ENCODE measurements at regions not wholly inside any gene's neighbourhood (a gene's known extent, or its start where the extent isn't known, plus 50 kb on each side); places are given as distances from the start of the nearest gene placed in this dataset.

DNA sequence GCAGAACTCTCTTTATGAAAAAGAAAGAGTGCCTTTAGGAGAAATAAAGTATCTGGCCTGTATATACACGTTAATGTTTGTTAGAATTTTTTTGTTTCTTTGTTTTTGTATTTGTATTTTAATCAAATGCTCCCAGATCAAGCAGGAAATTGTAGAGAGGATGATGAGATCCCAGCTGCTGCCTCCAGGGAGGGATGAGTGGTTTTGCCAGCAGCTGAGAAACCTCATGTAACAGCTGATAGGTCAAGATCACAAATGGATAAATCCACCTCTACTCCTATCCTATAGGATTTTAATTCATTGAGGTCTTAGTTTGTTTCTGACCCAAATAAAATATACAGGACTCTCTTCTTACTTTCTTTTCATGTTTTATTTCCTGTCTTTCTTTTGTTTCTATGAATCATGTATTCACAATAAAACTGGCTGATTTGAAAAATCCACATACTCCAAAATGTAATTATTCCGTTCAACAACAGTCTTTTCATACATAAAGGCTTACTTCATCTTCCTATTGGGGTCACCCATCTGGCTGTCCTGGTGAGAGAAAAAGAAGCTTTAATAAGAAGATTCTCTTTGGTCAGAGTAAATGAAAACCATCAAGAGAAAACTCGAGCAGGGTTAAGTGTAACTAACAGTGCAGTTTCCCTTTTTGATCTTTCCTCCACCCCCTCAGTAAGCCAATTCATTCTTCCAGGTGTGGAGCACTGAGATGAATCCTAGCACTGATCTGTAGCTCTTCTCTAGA, 129.3 kb upstream of the PLPPR5 start:
- Histone ChIP-seq H3K4me3 (ENCODE audit: insufficient read depth, low read depth, low read length) (no peak overlapping the region), H3K27me3 (ENCODE audit: control insufficient read depth, insufficient read depth, low read length) (no peaks in the 10 kb centered on the region), H3K36me3 (replicated peaks; ENCODE audit: control insufficient read depth, insufficient read depth, low read length) (no peaks in the 10 kb centered on the region)
- DNase-seq: no peak

DNA sequence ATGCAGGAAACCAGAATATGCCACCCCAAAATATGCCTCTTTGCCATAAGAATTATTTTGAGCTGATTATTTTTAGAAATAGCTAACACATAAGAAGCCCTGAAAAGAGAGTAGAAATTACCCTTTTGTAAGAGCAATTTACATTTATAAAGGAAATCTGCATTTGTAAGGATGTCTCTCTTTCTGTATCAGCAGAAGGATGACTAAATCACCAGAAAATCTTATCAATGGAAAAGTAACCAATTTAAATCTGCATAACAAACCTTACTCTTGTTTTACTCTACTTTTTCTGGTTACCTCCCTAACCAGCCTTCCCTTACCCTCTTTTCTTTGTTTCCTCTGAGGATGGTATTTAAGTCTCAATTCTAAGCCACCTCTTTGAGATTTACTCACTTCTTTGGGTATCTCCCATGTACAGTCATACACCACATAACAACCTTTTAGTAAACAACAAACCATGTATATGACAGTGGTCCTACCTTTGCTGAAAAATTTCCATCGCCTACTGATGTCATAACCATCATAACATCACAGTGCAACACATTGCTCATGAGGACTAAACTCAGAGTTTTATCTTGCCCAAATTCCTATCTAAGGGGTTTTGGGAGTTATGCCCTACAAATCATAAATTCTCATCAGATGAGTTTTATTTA, 126.6 kb upstream of the PLPPR4 start:
- H3K4me3 ChIP-seq (ENCODE audit: insufficient read depth, low read depth, low read length): no peak overlapping the region
- H3K36me3 ChIP-seq (replicated peaks; ENCODE audit: control insufficient read depth, insufficient read depth, low read length): no peaks in the 10 kb centered on the region
- no peaks in the 10 kb centered on the region for H3K27me3 ChIP-seq (ENCODE audit: control insufficient read depth, insufficient read depth, low read length)
- DNase-seq: peak; percentile 7

DNA sequence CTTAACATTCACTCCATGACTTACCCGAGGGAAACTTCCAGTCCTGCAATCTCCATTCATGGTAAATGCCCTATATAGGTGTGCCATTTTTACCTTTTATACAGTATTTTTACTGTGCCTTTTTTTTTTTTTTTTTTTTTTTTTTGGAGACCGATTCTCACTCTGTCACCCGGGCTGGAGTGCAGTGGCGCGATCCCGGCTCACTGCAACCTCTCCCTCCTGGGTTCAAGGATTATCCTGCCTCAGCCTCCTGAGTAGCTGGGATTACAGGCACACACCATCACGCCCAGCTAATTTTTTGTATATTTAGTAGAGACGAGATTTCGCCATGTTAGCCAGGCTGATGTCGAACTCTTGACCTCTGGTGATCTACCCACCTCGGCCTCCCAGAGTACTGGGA, 124.4 kb upstream of the PLPPR4 start:
- DNase-seq: no peak
- Histone ChIP-seq H3K4me3 (ENCODE audit: insufficient read depth, low read depth, low read length) (no peak overlapping the region), H3K27me3 (ENCODE audit: control insufficient read depth, insufficient read depth, low read length) (no peaks in the 10 kb centered on the region), H3K36me3 (replicated peaks; ENCODE audit: control insufficient read depth, insufficient read depth, low read length) (no peaks in the 10 kb centered on the region)

DNA sequence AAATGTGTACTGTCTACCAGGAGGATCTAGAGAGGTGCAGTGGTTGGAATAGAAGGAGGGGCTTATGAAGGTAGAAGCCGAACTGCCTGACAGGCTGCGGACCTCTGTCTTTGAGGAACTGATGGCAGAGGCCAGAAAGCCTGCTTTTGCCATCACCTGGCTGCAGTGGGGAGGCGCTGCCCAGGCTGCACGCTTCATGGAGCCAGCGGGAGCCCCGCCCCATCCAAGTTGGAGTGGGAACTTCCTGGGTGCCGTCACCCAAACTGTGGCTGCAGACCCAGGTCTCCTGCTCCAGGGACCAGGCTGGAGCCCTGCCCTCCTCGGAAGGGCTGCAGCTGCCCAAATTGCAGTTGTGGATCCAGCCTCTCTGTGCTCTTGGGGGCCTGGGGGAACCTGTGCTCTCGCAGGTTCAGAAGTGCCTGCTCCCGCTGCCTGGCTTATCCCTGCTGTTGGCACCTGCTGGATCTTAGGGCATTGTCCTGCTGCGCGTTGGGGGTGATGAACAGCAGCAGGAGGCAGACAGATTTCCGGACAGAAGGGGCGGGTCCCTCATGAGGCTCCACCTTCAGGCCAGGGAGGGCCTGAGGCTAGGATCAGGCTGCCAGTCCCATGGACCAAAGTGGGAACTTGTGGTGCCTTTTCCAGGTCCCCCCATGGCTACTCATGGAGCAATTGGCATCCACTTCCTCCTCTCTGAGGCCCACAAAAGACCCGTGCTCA, 118.0 kb upstream of the PLPPR4 start:
- peak; percentile 4 for DNase-seq
- no peaks in the 10 kb centered on the region for H3K27me3 ChIP-seq (ENCODE audit: control insufficient read depth, insufficient read depth, low read length)
- no peaks in the 10 kb centered on the region for H3K36me3 ChIP-seq (replicated peaks; ENCODE audit: control insufficient read depth, insufficient read depth, low read length)
- H3K4me3 ChIP-seq (ENCODE audit: insufficient read depth, low read depth, low read length): no peak overlapping the region

DNA sequence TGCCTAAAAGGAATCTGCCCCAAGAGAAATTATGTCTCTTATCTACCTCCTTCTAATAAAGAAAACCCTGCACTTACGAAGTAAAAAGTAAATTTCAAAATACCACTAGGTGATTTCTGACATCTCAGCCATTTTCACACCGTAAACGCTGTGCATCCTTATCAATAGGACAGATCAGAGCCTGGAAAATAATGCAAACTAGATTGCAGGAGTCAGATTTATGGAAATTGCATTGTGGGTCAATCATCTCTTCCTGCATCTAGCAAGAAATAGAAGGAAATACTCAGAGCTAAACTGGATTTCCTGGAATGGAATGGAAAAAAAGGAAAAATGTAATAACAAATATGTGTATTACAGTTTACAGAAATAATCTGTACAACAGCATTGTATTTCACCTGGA, 114.3 kb upstream of the PLPPR4 start:
- Histone ChIP-seq H3K36me3 (replicated peaks; ENCODE audit: control insufficient read depth, insufficient read depth, low read length) (no peaks in the 10 kb centered on the region), H3K4me3 (ENCODE audit: insufficient read depth, low read depth, low read length) (no peak overlapping the region), H3K27me3 (ENCODE audit: control insufficient read depth, insufficient read depth, low read length) (no peaks in the 10 kb centered on the region)
- DNase-seq: no peak

DNA sequence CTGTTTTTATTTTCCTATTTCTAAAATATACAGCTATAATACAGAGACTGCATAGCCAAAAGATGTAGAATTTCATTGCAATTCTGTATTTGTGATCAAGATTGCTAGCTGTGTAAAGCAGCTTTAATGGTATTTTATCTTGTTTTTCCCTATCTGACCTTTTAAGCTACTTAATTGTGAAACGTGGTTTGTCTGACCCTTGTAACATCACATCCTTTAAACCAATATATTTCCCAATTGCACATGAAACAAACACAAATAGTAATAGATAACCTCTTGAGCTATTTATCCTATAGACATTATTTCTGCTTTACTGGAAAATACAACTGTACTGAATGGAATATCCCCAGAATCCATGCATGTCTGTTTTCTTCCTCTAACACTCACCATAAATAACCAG, 112.2 kb upstream of the PLPPR4 start:
- DNase-seq: no peak
- Histone ChIP-seq H3K4me3 (ENCODE audit: insufficient read depth, low read depth, low read length) (no peak overlapping the region), H3K36me3 (replicated peaks; ENCODE audit: control insufficient read depth, insufficient read depth, low read length) (no peaks in the 10 kb centered on the region), H3K27me3 (ENCODE audit: control insufficient read depth, insufficient read depth, low read length) (no peaks in the 10 kb centered on the region)

DNA sequence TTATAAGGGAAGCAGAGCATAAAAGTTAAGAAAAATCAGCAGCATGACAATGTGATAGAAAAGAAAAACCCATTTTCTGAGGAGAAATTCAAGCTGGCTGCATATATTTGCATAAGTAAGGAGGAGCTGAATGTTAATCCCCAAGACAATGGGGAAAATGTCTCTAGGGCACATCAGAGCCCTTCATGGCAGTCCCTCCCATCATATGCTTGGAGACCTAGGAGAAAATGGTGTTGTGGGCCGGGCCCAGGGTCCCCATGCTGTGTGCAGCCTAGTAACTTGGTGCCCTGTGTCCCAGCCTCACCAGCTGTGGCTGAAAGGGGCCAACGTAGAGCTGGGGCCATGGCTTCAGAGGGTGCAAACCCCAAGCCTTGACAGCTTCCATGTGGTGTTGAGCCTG, 100.6 kb upstream of the PLPPR4 start:
- DNase-seq: no peak
- H3K36me3 ChIP-seq (replicated peaks; ENCODE audit: control insufficient read depth, insufficient read depth, low read length): no peaks in the 10 kb centered on the region
- no peak overlapping the region for H3K4me3 ChIP-seq (ENCODE audit: insufficient read depth, low read depth, low read length)
- H3K27me3 ChIP-seq (ENCODE audit: control insufficient read depth, insufficient read depth, low read length): no peaks in the 10 kb centered on the region

DNA sequence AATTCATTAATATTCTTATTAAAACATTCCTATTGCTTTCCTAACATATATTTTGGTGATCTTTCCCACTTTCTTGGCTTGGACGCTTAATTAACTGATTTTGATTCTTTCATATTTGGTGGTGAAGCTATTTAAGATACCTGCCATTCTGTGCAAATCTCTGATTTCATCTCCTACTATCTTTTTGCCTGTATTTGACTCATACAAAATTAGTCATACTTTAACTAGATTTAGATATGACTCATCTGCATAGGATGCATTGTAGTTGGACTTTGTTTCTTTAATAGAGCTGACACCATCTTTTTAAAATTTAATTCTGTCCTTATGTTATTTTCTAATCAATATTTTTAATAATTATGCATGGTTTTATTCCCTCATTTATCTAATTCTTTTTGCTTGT, 93.8 kb upstream of the PLPPR4 start:
- DNase-seq: no peak
- H3K27me3 ChIP-seq (ENCODE audit: control insufficient read depth, insufficient read depth, low read length): no peaks in the 10 kb centered on the region

DNA sequence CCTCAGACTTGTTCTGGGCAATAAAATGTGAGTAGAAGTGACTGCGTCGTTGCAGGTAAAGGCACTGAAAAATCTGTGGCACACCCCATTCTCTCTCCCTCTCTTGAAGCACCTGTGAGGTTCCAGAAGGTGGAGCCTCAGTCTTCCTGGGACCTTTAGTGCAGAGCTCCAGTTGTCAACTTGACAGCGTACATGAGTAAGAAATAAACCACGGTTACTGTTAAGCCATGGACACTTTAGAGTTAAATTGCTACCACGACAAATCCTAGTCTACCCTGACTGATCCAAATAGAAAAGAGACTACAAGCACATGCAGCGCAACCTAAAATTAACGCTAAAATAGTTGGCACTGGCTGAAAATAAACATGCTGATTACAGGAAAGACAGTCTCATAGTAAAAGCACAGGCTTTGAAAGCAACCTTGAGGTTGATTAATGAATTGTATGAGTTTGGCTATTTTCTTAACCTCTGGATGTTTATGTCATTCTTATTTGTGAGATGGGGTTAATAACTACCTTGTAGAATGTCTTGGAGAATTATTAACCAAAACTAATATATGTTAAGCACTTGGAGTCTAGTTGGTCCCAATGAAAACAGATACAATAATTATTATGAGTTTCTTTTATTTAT, 93.0 kb upstream of the PLPPR4 start:
- Histone ChIP-seq H3K4me3 (ENCODE audit: insufficient read depth, low read depth, low read length) (no peak overlapping the region), H3K27me3 (ENCODE audit: control insufficient read depth, insufficient read depth, low read length) (no peaks in the 10 kb centered on the region), H3K36me3 (replicated peaks; ENCODE audit: control insufficient read depth, insufficient read depth, low read length) (no peaks in the 10 kb centered on the region)
- peak; percentile 12 for DNase-seq

More for the DNA sequence above, 93.8 kb upstream of the PLPPR4 start:
- H3K36me3 ChIP-seq (replicated peaks; ENCODE audit: control insufficient read depth, insufficient read depth, low read length): no peaks in the 10 kb centered on the region
- no peak overlapping the region for H3K4me3 ChIP-seq (ENCODE audit: insufficient read depth, low read depth, low read length)

DNA sequence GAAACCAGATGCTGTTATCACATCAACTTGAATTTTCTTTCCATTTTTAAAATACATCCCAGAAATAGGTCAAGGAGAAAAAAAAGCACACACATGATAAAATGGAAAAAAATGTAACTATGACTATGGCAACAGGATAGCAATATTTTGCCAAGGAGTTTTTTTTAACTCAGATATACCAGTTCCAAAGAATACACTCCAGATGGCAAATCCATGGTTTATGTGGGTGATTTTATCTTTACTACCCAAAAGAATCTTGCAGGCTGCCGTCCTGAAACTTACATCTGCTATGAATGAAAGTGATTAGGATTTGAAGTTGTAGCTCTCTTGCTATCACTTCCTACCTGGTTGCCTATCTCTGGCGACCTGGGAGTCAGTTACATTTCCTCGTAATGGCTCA, 91.0 kb upstream of the PLPPR4 start:
- H3K36me3 ChIP-seq (replicated peaks; ENCODE audit: control insufficient read depth, insufficient read depth, low read length): no peaks in the 10 kb centered on the region
- no peak overlapping the region for H3K4me3 ChIP-seq (ENCODE audit: insufficient read depth, low read depth, low read length)
- DNase-seq: no peak
- no peaks in the 10 kb centered on the region for H3K27me3 ChIP-seq (ENCODE audit: control insufficient read depth, insufficient read depth, low read length)

DNA sequence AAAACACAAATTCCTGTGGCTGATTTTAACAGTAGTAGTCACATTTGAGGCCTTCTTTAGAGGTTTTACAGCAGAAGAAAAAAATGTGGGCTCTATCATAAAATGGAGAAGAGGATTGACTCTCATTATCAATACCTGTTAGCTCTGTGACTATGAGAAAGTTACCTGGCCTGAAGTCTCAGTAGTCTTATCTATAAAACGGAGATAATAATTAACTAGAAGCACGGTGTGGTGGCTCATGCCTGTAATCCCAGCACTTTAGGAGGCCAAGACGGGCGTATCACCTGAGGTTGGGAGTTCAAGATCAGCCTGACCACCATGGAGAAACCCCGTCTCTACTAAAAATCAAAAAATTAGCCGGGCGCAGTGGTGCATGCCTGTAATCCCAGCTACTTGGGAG, 90.4 kb upstream of the PLPPR4 start:
- Histone ChIP-seq H3K4me3 (ENCODE audit: insufficient read depth, low read depth, low read length) (no peak overlapping the region), H3K27me3 (ENCODE audit: control insufficient read depth, insufficient read depth, low read length) (no peaks in the 10 kb centered on the region), H3K36me3 (replicated peaks; ENCODE audit: control insufficient read depth, insufficient read depth, low read length) (no peaks in the 10 kb centered on the region)
- DNase-seq: no peak

DNA sequence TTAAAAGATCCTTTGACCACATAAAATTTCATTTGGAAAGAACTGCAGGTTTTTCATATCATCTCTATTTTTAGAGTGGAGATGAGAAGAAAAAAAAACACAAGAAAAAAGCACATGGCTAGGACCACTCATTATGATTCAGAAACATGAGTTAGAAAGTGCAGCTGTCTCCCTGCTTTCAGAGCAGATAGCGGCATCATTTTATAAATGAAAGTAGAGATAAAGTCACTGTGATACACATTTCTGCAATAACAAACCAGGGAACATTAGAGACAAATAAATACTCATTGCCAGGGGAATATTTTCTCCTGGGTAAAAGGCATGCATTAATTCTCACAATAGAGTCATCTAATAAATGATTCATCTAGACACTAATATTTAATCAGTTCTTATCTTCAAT, 87.5 kb upstream of the PLPPR4 start:
- no peak for DNase-seq
- H3K36me3 ChIP-seq (replicated peaks; ENCODE audit: control insufficient read depth, insufficient read depth, low read length): no peaks in the 10 kb centered on the region
- H3K27me3 ChIP-seq (ENCODE audit: control insufficient read depth, insufficient read depth, low read length): no peaks in the 10 kb centered on the region
- H3K4me3 ChIP-seq (ENCODE audit: insufficient read depth, low read depth, low read length): no peak overlapping the region

DNA sequence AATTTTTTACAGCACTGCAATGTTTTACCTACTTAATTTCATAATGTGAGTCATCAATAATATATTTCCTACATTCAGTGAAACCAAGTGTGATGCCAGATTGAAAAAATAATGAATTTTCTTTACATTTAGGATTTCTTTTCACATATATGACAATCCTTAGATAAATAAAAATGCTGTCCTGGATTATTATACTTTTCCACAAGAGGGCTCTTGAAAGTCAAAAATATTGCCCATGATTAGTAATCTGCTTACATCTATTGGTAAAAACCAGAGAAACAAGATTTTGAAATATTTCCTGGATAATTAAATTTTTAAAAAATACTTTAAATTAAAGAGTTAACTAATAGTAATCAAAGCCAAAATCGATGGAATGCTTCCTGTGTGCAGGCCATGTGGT, 86.8 kb upstream of the PLPPR4 start:
- H3K4me3 ChIP-seq (ENCODE audit: insufficient read depth, low read depth, low read length): no peak overlapping the region
- H3K36me3 ChIP-seq (replicated peaks; ENCODE audit: control insufficient read depth, insufficient read depth, low read length): no peaks in the 10 kb centered on the region
- no peak for DNase-seq
- no peaks in the 10 kb centered on the region for H3K27me3 ChIP-seq (ENCODE audit: control insufficient read depth, insufficient read depth, low read length)

DNA sequence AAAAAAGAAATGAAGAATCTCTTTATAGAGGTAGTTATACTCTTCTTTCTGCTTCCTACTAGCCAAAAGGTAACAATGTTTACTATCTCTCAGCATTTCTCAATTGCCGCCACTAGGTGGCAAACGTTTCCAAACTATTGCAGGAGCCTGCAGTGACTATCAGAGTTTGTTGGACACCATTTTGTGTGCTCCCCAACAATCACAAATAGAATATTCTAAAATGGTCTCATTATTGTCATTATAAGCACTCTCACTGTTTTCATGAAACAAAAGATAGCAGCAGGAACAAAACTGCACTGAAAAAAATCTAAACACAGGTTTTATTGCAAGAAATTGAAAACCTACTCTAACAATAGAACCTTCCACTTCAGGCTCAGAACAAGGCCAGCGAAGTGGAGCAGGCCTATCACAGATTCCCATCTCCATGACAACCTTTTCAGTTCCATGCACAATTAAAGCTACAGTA, 83.9 kb upstream of the PLPPR4 start:
- Histone ChIP-seq H3K36me3 (replicated peaks; ENCODE audit: control insufficient read depth, insufficient read depth, low read length) (no peaks in the 10 kb centered on the region), H3K4me3 (ENCODE audit: insufficient read depth, low read depth, low read length) (no peak overlapping the region), H3K27me3 (ENCODE audit: control insufficient read depth, insufficient read depth, low read length) (no peaks in the 10 kb centered on the region)
- DNase-seq: peak; percentile 8

DNA sequence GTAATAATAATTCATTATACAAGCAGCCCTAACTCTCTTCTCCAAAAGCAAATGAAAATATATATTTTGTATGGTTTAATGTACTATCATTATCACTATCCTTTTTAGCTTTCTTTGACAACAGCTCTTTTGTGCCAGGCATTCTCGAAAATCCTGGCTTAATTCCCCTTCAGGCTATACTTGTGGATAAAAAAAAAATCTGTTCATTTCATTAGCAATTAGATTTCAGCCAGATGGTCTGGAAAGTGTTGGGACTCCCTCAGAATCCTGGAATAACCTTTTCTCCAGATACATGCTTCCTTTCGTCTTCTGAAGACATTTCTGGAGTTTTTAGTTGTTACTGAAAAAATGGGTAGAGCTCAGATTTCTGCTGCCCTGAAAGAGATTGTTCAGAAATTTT, 83.4 kb upstream of the PLPPR4 start:
- Histone ChIP-seq H3K36me3 (replicated peaks; ENCODE audit: control insufficient read depth, insufficient read depth, low read length) (no peaks in the 10 kb centered on the region), H3K27me3 (ENCODE audit: control insufficient read depth, insufficient read depth, low read length) (no peaks in the 10 kb centered on the region), H3K4me3 (ENCODE audit: insufficient read depth, low read depth, low read length) (no peak overlapping the region)
- DNase-seq: no peak
